ENCODE measurements at regions not wholly inside any gene's neighbourhood (a gene's known extent, or its start where the extent isn't known, plus 50 kb on each side); places are given as distances from the start of the nearest gene placed in this dataset.
"Not testable (repeated sequence)": the region's sequence is repeated elsewhere in the genome, so short reads cannot be mapped to it uniquely, and the experiment has no call there.

- no peak for DNase-seq
Observed at GRCh38 chr11:25327656-25328055, 830.8 kb downstream of the LUZP2 start.

DNA sequence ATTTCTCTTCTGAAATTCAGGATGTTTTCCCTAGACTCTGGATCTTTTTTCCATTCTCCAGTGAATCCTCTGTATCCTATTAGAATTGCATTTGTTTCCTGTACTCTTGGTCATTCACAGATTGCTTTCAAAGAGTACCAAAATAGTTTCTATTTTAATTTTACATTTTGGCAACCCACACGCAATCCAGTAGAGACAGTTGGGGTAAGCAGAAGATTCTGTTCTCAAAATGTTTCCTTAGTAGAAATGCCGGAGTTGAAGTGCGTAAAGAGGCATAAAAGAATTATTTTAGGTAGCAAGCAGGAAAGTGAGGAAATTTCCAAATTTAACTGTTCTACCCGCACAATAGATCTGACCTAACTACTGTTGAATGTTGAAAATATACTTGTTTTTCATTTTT, 842.4 kb downstream of the LUZP2 start:
- DNase-seq, result no peak

- no peak for DNase-seq
Observed at GRCh38 chr11:25349537-25349936, 852.7 kb downstream of the LUZP2 start.

GRCh38 chr11:25350899-25351803, 854.3 kb downstream of the LUZP2 start:
- no peak for DNase-seq

- DNase-seq, result no peak
Observed at GRCh38 chr11:25357133-25357532, 860.3 kb downstream of the LUZP2 start.

- DNase-seq, result no peak
Observed at GRCh38 chr11:25377466-25377865, 880.6 kb downstream of the LUZP2 start.

- DNase-seq, result no peak
Observed at GRCh38 chr11:25396847-25397246, 900.0 kb downstream of the LUZP2 start.

- DNase-seq, result no peak
Observed at GRCh38 chr11:25408146-25408545, 911.3 kb downstream of the LUZP2 start.

GRCh38 chr11:25415793-25416192, 916.1 kb upstream of the ANO3 start:
- no peak for DNase-seq

DNA sequence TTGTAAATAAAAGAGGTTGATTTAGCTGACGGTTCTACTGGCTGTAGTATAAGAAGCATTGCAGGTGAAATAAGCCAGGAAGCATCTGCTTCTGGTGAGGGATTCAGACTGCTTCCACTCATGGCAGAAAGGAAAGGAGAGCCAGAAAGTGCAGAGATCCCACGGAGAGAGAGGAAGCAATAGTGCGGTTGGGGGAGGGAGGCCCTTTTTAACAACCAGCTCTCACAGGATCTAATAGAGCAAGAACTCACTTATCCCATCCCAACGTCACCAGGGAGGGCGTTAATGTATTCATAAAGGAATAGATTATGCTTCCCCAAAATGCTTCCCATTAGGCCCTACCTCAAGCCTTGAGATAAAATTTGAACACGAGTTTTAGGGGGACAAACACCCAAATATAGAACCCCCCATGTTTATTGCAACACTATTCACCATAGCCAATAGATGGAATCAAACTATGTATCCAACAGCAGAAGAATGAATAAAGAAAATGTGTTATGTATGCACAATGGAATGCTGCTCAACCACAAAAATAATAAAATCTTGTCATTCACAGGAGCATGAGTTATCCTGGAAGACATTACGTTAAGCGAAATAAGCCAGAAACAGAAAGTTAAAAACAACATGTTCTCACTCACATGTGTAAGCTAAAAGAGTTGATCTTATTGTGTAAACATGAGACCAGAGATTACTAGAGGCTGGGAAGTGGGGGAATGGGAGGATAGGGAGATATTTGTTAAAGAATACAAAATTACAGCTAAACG, 908.3 kb upstream of the ANO3 start:
- DNase-seq, result no peak

DNA sequence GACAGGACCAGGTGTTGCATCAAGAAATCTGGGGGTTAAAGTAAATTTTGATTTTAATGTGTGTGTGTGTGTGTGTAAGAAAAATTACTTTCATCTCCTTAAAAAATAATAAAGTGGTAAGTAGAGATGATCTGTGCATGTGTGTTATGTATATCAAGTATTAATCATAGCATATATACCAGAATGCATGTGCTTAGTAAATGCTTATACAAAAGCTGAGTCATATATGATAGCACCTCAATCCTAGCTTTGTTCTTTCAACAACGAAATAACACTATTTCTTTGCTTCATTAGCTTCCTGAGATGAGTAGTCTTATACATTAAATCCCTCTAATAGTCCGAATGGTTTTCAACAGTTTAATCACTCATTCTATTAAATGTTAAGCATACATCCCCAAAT, 899.6 kb upstream of the ANO3 start:
- DNase-seq, result no peak

- DNase-seq, result peak; percentile 7
Observed at GRCh38 chr11:25435197-25435596, 896.7 kb upstream of the ANO3 start.

GRCh38 chr11:25436326-25436725, 895.6 kb upstream of the ANO3 start:
- DNase-seq, result no peak

- no peak for DNase-seq
Observed at GRCh38 chr11:25441421-25441820, 890.5 kb upstream of the ANO3 start.

DNA sequence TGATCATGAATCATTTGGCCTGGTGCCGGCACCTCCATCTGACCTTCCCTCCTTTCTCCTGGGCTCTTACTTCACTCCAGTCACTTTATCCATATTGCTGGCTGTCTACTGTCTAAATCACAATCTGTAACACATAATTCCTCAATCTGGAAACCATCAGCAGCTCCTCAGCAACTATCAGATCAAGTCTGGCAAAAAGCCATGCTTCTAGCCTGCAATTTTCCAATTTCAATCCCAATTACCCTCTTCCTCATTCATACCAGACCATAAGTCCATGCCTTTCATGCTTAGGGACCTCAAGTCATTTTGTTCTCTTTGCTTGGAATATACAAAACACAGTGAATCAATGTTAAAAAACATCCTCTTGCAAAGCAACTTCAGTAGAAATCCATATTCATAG, 882.8 kb upstream of the ANO3 start:
- no peak for DNase-seq

DNA sequence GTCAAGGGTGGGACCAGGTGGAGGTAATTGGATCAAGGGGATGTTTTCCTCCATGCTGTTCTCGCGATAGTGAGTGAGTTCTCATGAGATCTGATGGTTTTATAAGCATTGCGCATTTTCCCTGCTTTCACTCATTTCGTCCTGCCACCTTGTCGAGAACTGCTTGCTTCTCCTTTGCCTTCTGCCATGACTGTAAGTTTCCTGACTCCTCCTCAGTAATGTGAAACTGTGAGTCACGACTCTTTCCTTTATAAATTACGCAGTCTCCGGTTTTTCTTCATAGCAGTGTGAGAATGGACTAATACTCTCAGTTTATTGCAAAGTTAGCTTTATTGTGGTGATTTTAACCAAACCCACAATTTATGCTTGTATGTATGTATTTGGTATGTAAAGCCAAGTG, 878.5 kb upstream of the ANO3 start:
- DNase-seq, result no peak

DNA sequence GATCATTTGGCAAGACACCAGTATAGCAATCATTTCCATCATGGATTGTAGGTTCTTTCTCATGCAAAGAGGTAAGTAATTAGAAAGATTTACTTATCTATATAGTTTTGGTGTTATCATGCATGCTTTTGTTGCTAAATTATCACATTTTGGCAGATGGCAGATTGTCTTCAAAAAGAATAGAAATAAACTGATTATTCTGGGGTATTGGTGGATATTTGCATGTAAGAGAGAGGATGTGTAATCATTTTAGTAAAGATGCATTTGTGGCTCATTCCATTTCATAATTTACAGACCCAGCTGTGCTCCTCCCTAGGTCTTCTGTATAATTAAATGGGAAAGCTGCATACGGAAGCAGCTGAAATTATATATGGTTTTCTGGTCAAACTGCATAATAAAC, 875.7 kb upstream of the ANO3 start:
- DNase-seq, result no peak

GRCh38 chr11:25483915-25484635, 847.9 kb upstream of the ANO3 start:
- DNase-seq, result no peak

- no peak for DNase-seq
Observed at GRCh38 chr11:25485315-25485714, 846.6 kb upstream of the ANO3 start.

DNA sequence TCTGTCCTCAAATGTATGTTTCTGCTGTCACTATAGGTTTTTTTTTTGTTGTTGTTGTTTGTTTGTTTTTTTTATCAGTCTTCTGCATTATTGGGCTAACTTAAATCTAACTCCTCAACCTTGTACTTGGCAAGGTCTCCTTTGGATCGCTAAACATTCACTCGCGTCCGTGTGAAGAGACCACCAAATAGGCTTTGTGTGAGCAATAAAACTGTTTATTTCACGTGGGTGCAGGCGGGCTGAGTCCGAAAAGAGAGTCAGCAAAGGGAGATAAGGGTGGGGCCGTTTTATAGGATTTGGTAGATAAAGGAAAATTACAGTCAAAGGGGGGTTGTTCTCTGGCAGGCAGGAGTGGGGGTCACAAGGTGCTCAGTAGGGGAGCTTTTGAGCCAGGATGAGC, 845.6 kb upstream of the ANO3 start:
- DNase-seq, result not testable (repeated sequence)

DNA sequence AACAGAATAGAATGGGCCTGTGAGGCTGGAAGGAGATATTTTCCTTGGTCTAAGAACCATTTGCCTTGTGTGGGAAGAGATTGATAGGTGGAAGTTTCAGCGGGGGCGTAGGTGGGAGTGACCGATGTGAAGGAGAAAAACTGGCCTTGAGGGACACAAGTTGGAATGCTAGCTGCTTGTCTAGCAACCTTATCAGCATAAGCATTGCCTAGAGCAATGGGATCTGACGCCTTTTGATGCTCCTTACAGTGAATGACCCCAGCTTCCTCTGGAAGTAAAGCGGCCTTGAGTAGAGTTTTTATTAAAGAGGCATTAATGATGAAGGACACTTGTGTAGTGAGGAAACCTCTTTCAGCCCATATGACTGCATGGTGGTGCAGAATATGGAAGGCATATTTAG, 843.8 kb upstream of the ANO3 start:
- not testable (repeated sequence) for DNase-seq

GRCh38 chr11:25501426-25501825, 830.5 kb upstream of the ANO3 start:
- not testable (repeated sequence) for DNase-seq

DNA sequence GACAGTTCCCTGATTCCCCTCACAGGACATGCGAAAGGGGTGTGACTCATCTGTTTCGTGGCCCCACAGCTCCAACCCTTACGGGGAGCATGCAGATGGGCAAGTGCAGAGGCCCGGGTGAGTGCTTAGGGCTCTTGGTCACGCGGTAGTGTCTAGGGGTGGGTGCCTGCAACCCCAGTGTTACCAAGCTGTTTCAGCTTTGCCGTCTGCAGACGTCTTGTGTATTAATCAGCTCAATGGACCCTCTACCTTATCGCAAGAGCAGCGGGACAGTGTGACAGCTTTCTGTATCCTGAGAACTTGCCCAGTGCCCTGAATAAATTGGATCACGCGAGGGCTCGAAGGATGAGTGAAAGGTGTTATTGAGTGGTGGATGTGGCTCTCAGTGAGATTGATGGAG, 816.4 kb upstream of the ANO3 start:
- no peak for DNase-seq

GRCh38 chr11:25520459-25520858, 811.5 kb upstream of the ANO3 start:
- no peak for DNase-seq

All from NCI-H774 (cell line).